ENCODE measurements at regions not wholly inside any gene's neighbourhood (a gene's known extent, or its start where the extent isn't known, plus 50 kb on each side); places are given as distances from the start of the nearest gene placed in this dataset.

DNA sequence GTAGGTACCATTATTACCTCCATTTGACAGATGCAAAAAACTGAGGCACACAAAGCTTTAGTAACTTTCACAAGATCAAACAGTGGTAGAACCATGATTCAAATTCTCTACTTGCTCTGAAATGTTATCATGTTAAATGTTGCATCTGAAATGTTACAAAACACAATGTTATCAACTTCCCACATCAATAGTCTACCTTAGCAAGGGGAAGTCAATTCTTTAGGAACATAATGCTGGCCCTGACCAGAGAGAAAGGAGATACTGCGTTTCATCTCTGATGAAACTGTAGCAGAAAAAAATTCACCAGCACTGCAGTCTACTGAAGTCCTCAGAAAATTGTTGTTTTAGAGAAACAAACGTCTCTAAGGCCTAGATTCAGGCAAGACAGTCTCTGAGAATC, 174.1 kb downstream of the SATB1 start:
- 38% methylated on average over 2 of the region's 2 CpGs for WGBS (ENCODE audit: low lambda C conversion rate)
- TF ChIP-seq TCF12 (IDR thresholded peaks at IDR 0.05) (no peak), YY1 (IDR thresholded peaks at IDR 0.05; ENCODE audit: low read depth) (no peak), RXRA (IDR thresholded peaks at IDR 0.05; ENCODE audit: borderline replicate concordance, low read depth) (no peak)
- Histone ChIP-seq H3F3A (replicated peaks; ENCODE audit: insufficient read depth) (no peaks in the 10 kb centered on the region), H3K9me2 (no peaks in the 10 kb centered on the region), H3K36me3 (replicated peaks in 1 of 2; ENCODE audit: control insufficient read depth in 1 of 2, insufficient read depth in 2 of 2, low read length in 1 of 2) (no peaks in the 10 kb centered on the region), H3K4me1 (ENCODE audit: control insufficient read depth in 1 of 2, insufficient read depth in 2 of 2, low read depth in 1 of 2, low read length in 1 of 2) (peaks cover 0 to 3% of the 10 kb centered on the region in 2 experiments; a peak in 1 of 4 replicates), H3K27me3 (ENCODE audit: insufficient read depth) (no peaks in the 10 kb centered on the region), H3K9ac (no peak overlapping the region), H4K20me1 (ENCODE audit: insufficient read depth) (no peaks in the 10 kb centered on the region), H3K4me3 (ENCODE audit: low read depth in 2 of 2, low read length in 1 of 2) (no peak overlapping the region), H3K9me3 (no peaks in the 10 kb centered on the region), H3K79me2 (ENCODE audit: insufficient read depth) (no peaks in the 10 kb centered on the region), H3K4me2 (no peak overlapping the region), H3K27ac (ENCODE audit: low read depth in 2 of 2, low read length in 1 of 2) (no peak overlapping the region), H2AFZ (ENCODE audit: low read depth) (no peak overlapping the region)
- ChIA-PET POLR2A (no interaction called here), CTCF (no interaction called here)
- DNase-seq = no peak

DNA sequence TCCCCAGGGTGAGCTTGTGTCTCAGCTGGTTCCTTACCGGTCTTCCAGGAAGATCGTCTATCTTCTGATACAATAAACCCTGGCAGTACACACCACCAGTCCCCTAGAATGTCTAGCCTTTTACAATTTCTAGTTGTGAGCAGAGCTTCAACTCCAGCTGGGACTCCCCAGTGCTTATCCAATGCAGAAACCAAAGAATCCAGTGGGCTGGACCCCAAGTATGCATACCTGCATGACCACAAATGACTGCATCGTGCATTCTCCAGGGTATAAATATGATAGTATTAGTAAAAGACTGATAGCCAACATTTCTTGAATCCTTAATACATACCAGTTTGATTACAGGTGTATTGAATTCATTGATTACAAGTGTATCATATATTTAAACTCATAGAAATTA, 176.0 kb downstream of the SATB1 start:
- WGBS (ENCODE audit: low lambda C conversion rate) = 88% methylated on average over 3 of the region's 3 CpGs

More for the DNA sequence above, 176.0 kb downstream of the SATB1 start:
- no peaks in the 10 kb centered on the region for H4K20me1 ChIP-seq (ENCODE audit: insufficient read depth)
- TF ChIP-seq MEF2A (IDR thresholded peaks at IDR 0.05; ENCODE audit: borderline replicate concordance, low read depth) (no peak), GATA2 (CRISPR knock-in tag; IDR thresholded peaks at IDR 0.05) (no peak), USF1 (IDR thresholded peaks at IDR 0.05; ENCODE audit: borderline replicate concordance, low read depth) (no peak), YY1 (IDR thresholded peaks at IDR 0.05; ENCODE audit: low read depth) (no peak), GABPA (IDR thresholded peaks at IDR 0.05; ENCODE audit: low read depth) (no peak), TCF12 (IDR thresholded peaks at IDR 0.05) (no peak), RFX5 (IDR thresholded peaks at IDR 0.05; ENCODE audit: low read length) (no peak)
- TF ChIP-seq, protein P1, sequence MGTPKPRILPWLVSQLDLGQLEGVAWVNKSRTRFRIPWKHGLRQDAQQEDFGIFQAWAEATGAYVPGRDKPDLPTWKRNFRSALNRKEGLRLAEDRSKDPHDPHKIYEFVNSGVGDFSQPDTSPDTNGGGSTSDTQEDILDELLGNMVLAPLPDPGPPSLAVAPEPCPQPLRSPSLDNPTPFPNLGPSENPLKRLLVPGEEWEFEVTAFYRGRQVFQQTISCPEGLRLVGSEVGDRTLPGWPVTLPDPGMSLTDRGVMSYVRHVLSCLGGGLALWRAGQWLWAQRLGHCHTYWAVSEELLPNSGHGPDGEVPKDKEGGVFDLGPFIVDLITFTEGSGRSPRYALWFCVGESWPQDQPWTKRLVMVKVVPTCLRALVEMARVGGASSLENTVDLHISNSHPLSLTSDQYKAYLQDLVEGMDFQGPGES (IDR thresholded peaks at IDR 0.05; ENCODE audit: low read depth, low read length) = no peak
- TF ChIP-seq, protein P2, sequence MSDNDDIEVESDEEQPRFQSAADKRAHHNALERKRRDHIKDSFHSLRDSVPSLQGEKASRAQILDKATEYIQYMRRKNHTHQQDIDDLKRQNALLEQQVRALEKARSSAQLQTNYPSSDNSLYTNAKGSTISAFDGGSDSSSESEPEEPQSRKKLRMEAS (IDR thresholded peaks at IDR 0.05; ENCODE audit: low read depth) = no peak
- DNase-seq = no peak
- no peak overlapping the region for H3K4me3 ChIP-seq (ENCODE audit: low read depth in 2 of 2, low read length in 1 of 2)
- H3K36me3 ChIP-seq (replicated peaks in 1 of 2; ENCODE audit: control insufficient read depth in 1 of 2, insufficient read depth in 2 of 2, low read length in 1 of 2) = no peaks in the 10 kb centered on the region
- H3K79me2 ChIP-seq (ENCODE audit: insufficient read depth) = no peaks in the 10 kb centered on the region
- CTCF ChIA-PET = interaction anchor here (0.9 kb wide), 1 partner anchor 9 kb away, joined by 3 read pairs; no protein-coding TSS in a partner anchor
- no peak overlapping the region for H3K4me2 ChIP-seq
- peaks cover 0 to 3% of the 10 kb centered on the region in 2 experiments; a peak in 1 of 4 replicates for H3K4me1 ChIP-seq (ENCODE audit: control insufficient read depth in 1 of 2, insufficient read depth in 2 of 2, low read depth in 1 of 2, low read length in 1 of 2)
- H3K9me2 ChIP-seq = no peaks in the 10 kb centered on the region
- POLR2A ChIA-PET = no interaction called here
- H3K27ac ChIP-seq (ENCODE audit: low read depth in 2 of 2, low read length in 1 of 2) = no peak overlapping the region
- H3K9ac ChIP-seq = no peak overlapping the region
- H2AFZ ChIP-seq (ENCODE audit: low read depth) = no peak overlapping the region
- H3F3A ChIP-seq (replicated peaks; ENCODE audit: insufficient read depth) = no peaks in the 10 kb centered on the region
- no peaks in the 10 kb centered on the region for H3K9me3 ChIP-seq
- no peaks in the 10 kb centered on the region for H3K27me3 ChIP-seq (ENCODE audit: insufficient read depth)

Measured in SK-N-SH (cell line).